B cell (primary cell): ENCODE measurements at regions not wholly inside any gene's neighbourhood (a gene's known extent, or its start where the extent isn't known, plus 50 kb on each side); places are given as distances from the start of the nearest gene placed in this dataset.

Source experiments
- ATAC-seq: fragments of 200-7000 bp; cut with Tn5 transposase; one replicate; pipeline ENCODE4 v1.10.0; 2021; ENCODE audit warnings: low read depth, mild to moderate bottlenecking, moderate number of reproducible peaks, moderate library complexity
- CTCF ChIA-PET: fragments of 350-600 bp; sonication (Branson Sonifier 250); formaldehyde crosslinking; loops from one replicate; lab custom pipeline; 2021; ENCODE audit warnings: antibody characterized with exemption, inconsistent platforms; lab: Charles Lee
- POLR2A ChIA-PET: fragments of 350-600 bp; sonication (Branson Sonifier 250); formaldehyde crosslinking; loops from one replicate; lab custom pipeline; 2021; ENCODE audit warnings: antibody characterized with exemption; lab: Charles Lee
- DNase-seq: peaks from one replicate; pipeline ENCODE4 v3.0.0; 2013
- H2AFZ ChIP-seq: 2 replicates; pipeline ENCODE4 v1.6.1; 2012; ENCODE audit warnings: mild to moderate bottlenecking, low read depth, low read length; ENCODE audit not compliant: insufficient read depth, poor library complexity, severe bottlenecking
- H3K27ac ChIP-seq, 2 donors: 1 replicate in 1 of 2; 2 replicates in 1 of 2; pipeline ENCODE4 v1.5.1; 2012 to 2013; ENCODE audit warnings: low read length in 2 of 2, mild to moderate bottlenecking in 2 of 2, moderate library complexity in 1 of 2
- H3K27me3 ChIP-seq, 4 experiments: fragments of 200-600 bp in 1 of 4; sonication (generic) in 1 of 4; replicated peaks in 1 of 4; 1 replicate in 2 of 4; 2 replicates in 2 of 4; pipeline versions ENCODE4 v1.6.1 to v1.7.0; 2013 to 2016; ENCODE audit warnings: low read length in 3 of 4, mild to moderate bottlenecking in 2 of 4, mixed read lengths in 1 of 4, moderate library complexity in 1 of 4; ENCODE audit not compliant: insufficient read depth in 4 of 4, control insufficient read depth in 3 of 4; ENCODE audit errors: control extremely low read depth in 1 of 4
- H3K36me3 ChIP-seq, 2 experiments: replicated peaks in 1 of 2; 1 replicate in 1 of 2; 2 replicates in 1 of 2; pipeline versions ENCODE4 v1.6.1 to v1.7.1; 2013; ENCODE audit warnings: low read length in 1 of 2; ENCODE audit not compliant: insufficient read depth in 2 of 2, control insufficient read depth in 1 of 2; ENCODE audit errors: control extremely low read depth in 1 of 2, extremely low read depth in 1 of 2
- H3K4me1 ChIP-seq, 2 donors: fragments of 200-600 bp in 1 of 2; sonication (generic) in 1 of 2; 1 replicate in 1 of 2; 2 replicates in 1 of 2; pipeline versions ENCODE4 v1.5.1 to v1.6.1; 2013 to 2017; ENCODE audit warnings: low read length in 2 of 2; ENCODE audit not compliant: control insufficient read depth in 2 of 2, insufficient read depth in 2 of 2
- H3K4me2 ChIP-seq: replicated peaks from 2 replicates; pipeline ENCODE3; 2012; ENCODE audit warnings: mild to moderate bottlenecking, low read depth, low read length; ENCODE audit not compliant: poor library complexity, severe bottlenecking
- H3K4me3 ChIP-seq, 5 experiments: fragments of 200-600 bp in 1 of 5; sonication (generic) in 1 of 5; 1 replicate in 3 of 5; 2 replicates in 2 of 5; pipeline versions ENCODE4 v1.5.1 to v1.7.0; 2011 to 2016; ENCODE audit warnings: low read length in 4 of 5, mild to moderate bottlenecking in 4 of 5, low read depth in 2 of 5, control low read depth in 1 of 5, moderate library complexity in 1 of 5; ENCODE audit not compliant: insufficient read depth in 1 of 5; ENCODE audit errors: control extremely low read depth in 1 of 5, extremely low read depth in 1 of 5
- H3K79me2 ChIP-seq: fragments of 200-600 bp; sonication (generic); one replicate; pipeline ENCODE4 v1.6.0; 2016; ENCODE audit warnings: low read length; ENCODE audit not compliant: control insufficient read depth, insufficient read depth
- H3K9ac ChIP-seq: fragments of 200-600 bp; sonication (generic); 2 replicates; pipeline ENCODE4 v1.6.1; 2017; ENCODE audit warnings: mild to moderate bottlenecking, low read length, moderate library complexity
- H3K9me3 ChIP-seq, 3 donors: one replicate each; pipeline versions ENCODE4 v1.6.1 to v1.7.1; 2013; ENCODE audit warnings: low read length in 2 of 3; ENCODE audit not compliant: control insufficient read depth in 2 of 3, insufficient read depth in 1 of 3; ENCODE audit errors: control extremely low read depth in 1 of 3
- H4K20me1 ChIP-seq: 2 replicates; pipeline ENCODE4 v1.6.0; 2012; ENCODE audit warnings: mild to moderate bottlenecking, low read length; ENCODE audit not compliant: insufficient read depth, control insufficient read depth, poor library complexity, severe bottlenecking
- H3K27ac Mint-ChIP-seq: one replicate; pipeline ENCODE4 v1.8.0; 2021; ENCODE audit warnings: mixed read lengths
- H3K27me3 Mint-ChIP-seq: one replicate; pipeline ENCODE4 v1.8.0; 2021; ENCODE audit warnings: mixed read lengths
- H3K4me1 Mint-ChIP-seq: one replicate; pipeline ENCODE4 v1.8.0; 2021; ENCODE audit warnings: mixed read lengths
- H3K4me3 Mint-ChIP-seq: one replicate; pipeline ENCODE4 v1.8.0; 2021; ENCODE audit warnings: mixed read lengths
- H3K9me3 Mint-ChIP-seq: one replicate; pipeline ENCODE4 v1.8.0; 2022; ENCODE audit warnings: mixed read lengths; ENCODE audit not compliant: insufficient read depth
- EZH2 ChIP-seq: IDR thresholded peaks from 2 replicates; pipeline ENCODE4 v1.6.1; 2012; ENCODE audit warnings: borderline replicate concordance, low read depth, mild to moderate bottlenecking, moderate library complexity, low read length; ENCODE audit not compliant: insufficient read depth, poor library complexity, severe bottlenecking
- WGBS: methylation state at CpG from one replicate; pipeline ENCODE4 v1.1.5; 2013; ENCODE audit warnings: missing lambda C conversion rate; ENCODE audit not compliant: insufficient coverage; 5-methylcytosine and 5-hydroxymethylcytosine counted together
- intact Hi-C: fragments of 100-400 bp; cut with micrococcal nuclease; formaldehyde crosslinking; loops from one replicate; pipeline ENCODE4 v1.10.0; 2022
- TF ChIP-seq, protein P1 (sequence below): fragments of 200-600 bp; IDR thresholded peaks from one replicate; pipeline ENCODE4 v1.8.0; 2022; ENCODE audit warnings: antibody characterized with exemption, mild to moderate bottlenecking

- H3K9me3 ChIP-seq = no peaks in the 10 kb centered on the region
- H3K27ac Mint-ChIP-seq = no peak overlapping the region
- intact Hi-C loops = no loop called here
- no peak overlapping the region for H2AFZ ChIP-seq
- no peak overlapping the region for H3K27ac ChIP-seq
- ATAC-seq (no peak), DNase-seq (no peak)
- H3K4me1 ChIP-seq = no peaks in the 10 kb centered on the region
- H3K4me3 ChIP-seq = no peak overlapping the region
- H4K20me1 ChIP-seq = no peaks in the 10 kb centered on the region
- POLR2A ChIA-PET = no interaction called here
- H3K27me3 ChIP-seq = no peaks in the 10 kb centered on the region
- H3K4me1 Mint-ChIP-seq = no peaks in the 10 kb centered on the region
- H3K36me3 ChIP-seq = no peaks in the 10 kb centered on the region
- H3K4me3 Mint-ChIP-seq = no peak overlapping the region
- TF ChIP-seq EZH2 = no peak
- TF ChIP-seq, protein P1, sequence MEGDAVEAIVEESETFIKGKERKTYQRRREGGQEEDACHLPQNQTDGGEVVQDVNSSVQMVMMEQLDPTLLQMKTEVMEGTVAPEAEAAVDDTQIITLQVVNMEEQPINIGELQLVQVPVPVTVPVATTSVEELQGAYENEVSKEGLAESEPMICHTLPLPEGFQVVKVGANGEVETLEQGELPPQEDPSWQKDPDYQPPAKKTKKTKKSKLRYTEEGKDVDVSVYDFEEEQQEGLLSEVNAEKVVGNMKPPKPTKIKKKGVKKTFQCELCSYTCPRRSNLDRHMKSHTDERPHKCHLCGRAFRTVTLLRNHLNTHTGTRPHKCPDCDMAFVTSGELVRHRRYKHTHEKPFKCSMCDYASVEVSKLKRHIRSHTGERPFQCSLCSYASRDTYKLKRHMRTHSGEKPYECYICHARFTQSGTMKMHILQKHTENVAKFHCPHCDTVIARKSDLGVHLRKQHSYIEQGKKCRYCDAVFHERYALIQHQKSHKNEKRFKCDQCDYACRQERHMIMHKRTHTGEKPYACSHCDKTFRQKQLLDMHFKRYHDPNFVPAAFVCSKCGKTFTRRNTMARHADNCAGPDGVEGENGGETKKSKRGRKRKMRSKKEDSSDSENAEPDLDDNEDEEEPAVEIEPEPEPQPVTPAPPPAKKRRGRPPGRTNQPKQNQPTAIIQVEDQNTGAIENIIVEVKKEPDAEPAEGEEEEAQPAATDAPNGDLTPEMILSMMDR = no peak
- H3K4me2 ChIP-seq = no peak overlapping the region
- peaks cover 3% of the 10 kb centered on the region for H3K27me3 Mint-ChIP-seq
- WGBS = no CpG with 5 or more reads among the region's 5 CpGs
- CTCF ChIA-PET = interaction anchor here (1.3 kb wide), 1 partner anchor 1868 kb away, joined by 3 read pairs; no protein-coding TSS in a partner anchor
- H3K9me3 Mint-ChIP-seq = no peaks in the 10 kb centered on the region
- H3K9ac ChIP-seq = no peak overlapping the region
- H3K79me2 ChIP-seq = no peaks in the 10 kb centered on the region
Measured at GRCh38 chr4:52366191-52366590, 292.9 kb downstream of the USP46 start.

DNA sequence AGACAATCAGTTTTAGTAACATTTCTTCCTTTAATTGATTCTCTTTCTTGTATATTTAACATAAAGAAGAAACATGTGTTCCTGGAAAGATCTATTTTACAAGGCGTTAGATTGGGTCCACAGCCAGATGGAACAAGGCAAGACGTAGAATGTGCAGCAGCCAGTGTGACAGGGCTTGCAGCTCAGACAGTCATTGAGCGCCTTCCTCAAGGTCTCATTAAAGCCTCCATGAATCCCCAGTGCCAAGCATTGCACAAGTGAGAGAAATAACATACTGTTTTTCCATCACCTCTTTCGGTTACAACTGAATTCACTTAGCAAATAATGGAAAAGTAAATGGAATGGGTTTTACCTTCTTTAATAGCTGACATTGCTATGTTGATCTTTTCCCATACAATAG lies 292.5 kb downstream of the USP46 start:
- peaks cover 3% of the 10 kb centered on the region for H3K27me3 Mint-ChIP-seq
- no peaks in the 10 kb centered on the region for H3K79me2 ChIP-seq
- intact Hi-C loops = no loop called here
- POLR2A ChIA-PET = no interaction called here
- H3K9me3 Mint-ChIP-seq = no peaks in the 10 kb centered on the region
- no peaks in the 10 kb centered on the region for H3K27me3 ChIP-seq
- H3K4me3 ChIP-seq = no peak overlapping the region
- no peak for ATAC-seq
- H3K27ac Mint-ChIP-seq = no peak overlapping the region
- no peak overlapping the region for H3K27ac ChIP-seq
- no peaks in the 10 kb centered on the region for H3K4me1 Mint-ChIP-seq
- H3K36me3 ChIP-seq = no peaks in the 10 kb centered on the region
- CTCF ChIA-PET = interaction anchor here (1.3 kb wide), 1 partner anchor 1867 kb away, joined by 3 read pairs; no protein-coding TSS in a partner anchor
- no peak overlapping the region for H2AFZ ChIP-seq
- no peak for DNase-seq
- no peak overlapping the region for H3K4me3 Mint-ChIP-seq
- WGBS = 95% methylated on average over 3 of the region's 4 CpGs
- no peaks in the 10 kb centered on the region for H3K4me1 ChIP-seq
- no peak overlapping the region for H3K4me2 ChIP-seq
- TF ChIP-seq, protein P1 = no peak
- TF ChIP-seq EZH2 = no peak
- H3K9ac ChIP-seq = no peak overlapping the region
- no peaks in the 10 kb centered on the region for H4K20me1 ChIP-seq
- H3K9me3 ChIP-seq = no peaks in the 10 kb centered on the region
